PC-3 (cell line): ENCODE measurements at regions not wholly inside any gene's neighbourhood (a gene's known extent, or its start where the extent isn't known, plus 50 kb on each side); places are given as distances from the start of the nearest gene placed in this dataset.

ENCODE experiments used
- ATAC-seq: fragments of 200-7000 bp; cut with Tn5 transposase; 2 replicates; pipeline ENCODE4 v1.9.1; 2020; ENCODE audit warnings: mild to moderate bottlenecking, moderate library complexity
- BruUV-seq: library from RNA; stranded (reverse); fragments of 400-500 nt; replicated peaks from 2 replicates; lab custom pipeline; 2021; lab: Mats Ljungman, UMichigan
- CTCF ChIA-PET: fragments of 300-600 bp; sonication (Branson Sonifier 250); formaldehyde crosslinking; loops from one replicate; lab custom pipeline; 2022; ENCODE audit warnings: antibody characterized with exemption; lab: Charles Lee
- POLR2A ChIA-PET: fragments of 300-600 bp; sonication (Branson Sonifier 250); formaldehyde crosslinking; loops from one replicate; lab custom pipeline; 2022; ENCODE audit warnings: antibody characterized with exemption; ENCODE audit not compliant: unreplicated experiment; lab: Charles Lee
- DNase-seq: peaks from one replicate; pipeline ENCODE4 v3.0.0-alpha.2; 2015
- H2AFZ ChIP-seq: fragments of 300-600 bp; sonication (generic); 2 replicates; pipeline ENCODE4 v1.6.0; 2016; ENCODE audit warnings: antibody characterized with exemption, low read length
- H3F3A ChIP-seq: fragments of 300-600 bp; sonication (generic); one replicate; pipeline ENCODE4 v1.6.0; 2017; ENCODE audit warnings: antibody characterized with exemption, low read length, control low read depth, mild to moderate bottlenecking; ENCODE audit not compliant: unreplicated experiment
- H3K27ac ChIP-seq: fragments of 300-600 bp; sonication (generic); 2 replicates; pipeline ENCODE4 v1.5.1; 2016; ENCODE audit warnings: mild to moderate bottlenecking, low read length
- H3K27me3 ChIP-seq: fragments of 300-600 bp; sonication (generic); 2 replicates; pipeline ENCODE4 v1.6.1; 2016; ENCODE audit warnings: low read length, mixed read lengths
- H3K36me3 ChIP-seq: fragments of 300-600 bp; sonication (generic); 2 replicates; pipeline ENCODE4 v1.6.1; 2016; ENCODE audit warnings: low read depth, mixed run types, low read length, mixed read lengths
- H3K4me1 ChIP-seq: fragments of 300-600 bp; sonication (generic); 2 replicates; pipeline ENCODE4 v1.5.1; 2016; ENCODE audit warnings: low read length; ENCODE audit not compliant: insufficient read depth
- H3K4me2 ChIP-seq: fragments of 300-600 bp; sonication (generic); 2 replicates; pipeline ENCODE4 v1.6.0; 2016; ENCODE audit warnings: low read length
- H3K4me3 ChIP-seq: fragments of 300-600 bp; sonication (generic); 2 replicates; pipeline ENCODE4 v1.5.1; 2016; ENCODE audit warnings: mild to moderate bottlenecking, low read length, mixed read lengths
- H3K79me2 ChIP-seq: fragments of 300-600 bp; sonication (generic); 2 replicates; pipeline ENCODE4 v1.6.1; 2017; ENCODE audit warnings: low read length, mixed read lengths
- H3K9ac ChIP-seq: fragments of 300-600 bp; sonication (generic); 2 replicates; pipeline ENCODE4 v1.6.0; 2016; ENCODE audit warnings: mild to moderate bottlenecking, low read length
- H3K9me2 ChIP-seq: fragments of 300-600 bp; sonication (generic); replicated peaks from 2 replicates; pipeline ENCODE4 v1.6.1; 2016; ENCODE audit warnings: mixed run types, low read length, mixed read lengths
- H3K9me3 ChIP-seq: fragments of 300-600 bp; sonication (generic); 2 replicates; pipeline ENCODE4 v1.6.1; 2016; ENCODE audit warnings: low read length, mixed read lengths
- H4K20me1 ChIP-seq: fragments of 300-600 bp; sonication (generic); 2 replicates; pipeline ENCODE4 v1.6.1; 2016; ENCODE audit warnings: low read length, mixed read lengths
- EZH2 ChIP-seq: fragments of 300-600 bp; sonication (generic); IDR thresholded peaks from one replicate; pipeline ENCODE4 v1.6.1; 2017; ENCODE audit warnings: antibody characterized with exemption, mild to moderate bottlenecking, low read length; ENCODE audit not compliant: unreplicated experiment
- EZH2phosphoT487 ChIP-seq: fragments of 300-600 bp; sonication (generic); IDR thresholded peaks from 2 replicates; pipeline ENCODE4 v1.6.1; 2018; ENCODE audit warnings: mild to moderate bottlenecking, antibody characterized with exemption, low read length, borderline replicate concordance
- intact Hi-C: fragments of 100-400 bp; cut with micrococcal nuclease; formaldehyde crosslinking; loops from 2 replicates; pipeline ENCODE4 v1.9.0; 2023
- TF ChIP-seq, protein P1 (sequence below): fragments of 300-600 bp; sonication (generic); conservative IDR thresholded peaks from 2 replicates; pipeline ENCODE4 v1.5.1; 2017; ENCODE audit warnings: antibody characterized with exemption, low read depth, mild to moderate bottlenecking, low read length

DNA sequence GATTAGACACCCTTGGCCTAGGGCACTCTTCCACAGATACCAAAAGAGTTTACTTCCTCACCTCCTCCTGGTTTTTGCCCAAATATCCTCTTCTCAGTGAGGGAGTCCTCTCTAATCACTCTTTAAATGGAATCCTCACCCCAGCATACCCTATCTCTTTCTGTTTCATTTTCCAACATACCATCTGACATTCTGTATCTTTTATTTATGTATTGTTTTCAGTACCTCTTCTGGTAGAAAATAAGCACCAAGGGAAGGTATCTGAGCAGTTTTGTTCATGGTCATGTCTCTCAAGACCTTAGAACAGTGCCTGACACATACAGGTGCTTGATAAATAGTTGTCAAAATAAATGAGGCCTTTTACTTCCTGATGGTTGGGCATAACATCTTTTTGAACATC is 55.1 kb downstream of the KIAA0408 start:
- intact Hi-C loops = no loop called here
- no peak overlapping the region for H2AFZ ChIP-seq
- H3K79me2 ChIP-seq = no peaks in the 10 kb centered on the region
- ChIA-PET CTCF (no interaction called here), POLR2A (no interaction called here)
- ATAC-seq = no peak
- H3K36me3 ChIP-seq = no peaks in the 10 kb centered on the region
- no peaks in the 10 kb centered on the region for H3F3A ChIP-seq
- TF ChIP-seq EZH2 (no peak), EZH2phosphoT487 (no peak)
- TF ChIP-seq, protein P1, sequence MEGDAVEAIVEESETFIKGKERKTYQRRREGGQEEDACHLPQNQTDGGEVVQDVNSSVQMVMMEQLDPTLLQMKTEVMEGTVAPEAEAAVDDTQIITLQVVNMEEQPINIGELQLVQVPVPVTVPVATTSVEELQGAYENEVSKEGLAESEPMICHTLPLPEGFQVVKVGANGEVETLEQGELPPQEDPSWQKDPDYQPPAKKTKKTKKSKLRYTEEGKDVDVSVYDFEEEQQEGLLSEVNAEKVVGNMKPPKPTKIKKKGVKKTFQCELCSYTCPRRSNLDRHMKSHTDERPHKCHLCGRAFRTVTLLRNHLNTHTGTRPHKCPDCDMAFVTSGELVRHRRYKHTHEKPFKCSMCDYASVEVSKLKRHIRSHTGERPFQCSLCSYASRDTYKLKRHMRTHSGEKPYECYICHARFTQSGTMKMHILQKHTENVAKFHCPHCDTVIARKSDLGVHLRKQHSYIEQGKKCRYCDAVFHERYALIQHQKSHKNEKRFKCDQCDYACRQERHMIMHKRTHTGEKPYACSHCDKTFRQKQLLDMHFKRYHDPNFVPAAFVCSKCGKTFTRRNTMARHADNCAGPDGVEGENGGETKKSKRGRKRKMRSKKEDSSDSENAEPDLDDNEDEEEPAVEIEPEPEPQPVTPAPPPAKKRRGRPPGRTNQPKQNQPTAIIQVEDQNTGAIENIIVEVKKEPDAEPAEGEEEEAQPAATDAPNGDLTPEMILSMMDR = no peak
- H3K4me2 ChIP-seq = no peak overlapping the region
- no peak overlapping the region for H3K27ac ChIP-seq
- H3K27me3 ChIP-seq = no peaks in the 10 kb centered on the region
- no peaks in the 10 kb centered on the region for H3K9me3 ChIP-seq
- H3K9me2 ChIP-seq = no peaks in the 10 kb centered on the region
- H3K9ac ChIP-seq = no peak overlapping the region
- H3K4me3 ChIP-seq = no peak overlapping the region
- no peaks in the 10 kb centered on the region for H3K4me1 ChIP-seq
- no peak for DNase-seq
- no TSS peak for BruUV-seq
- H4K20me1 ChIP-seq = no peaks in the 10 kb centered on the region

DNA sequence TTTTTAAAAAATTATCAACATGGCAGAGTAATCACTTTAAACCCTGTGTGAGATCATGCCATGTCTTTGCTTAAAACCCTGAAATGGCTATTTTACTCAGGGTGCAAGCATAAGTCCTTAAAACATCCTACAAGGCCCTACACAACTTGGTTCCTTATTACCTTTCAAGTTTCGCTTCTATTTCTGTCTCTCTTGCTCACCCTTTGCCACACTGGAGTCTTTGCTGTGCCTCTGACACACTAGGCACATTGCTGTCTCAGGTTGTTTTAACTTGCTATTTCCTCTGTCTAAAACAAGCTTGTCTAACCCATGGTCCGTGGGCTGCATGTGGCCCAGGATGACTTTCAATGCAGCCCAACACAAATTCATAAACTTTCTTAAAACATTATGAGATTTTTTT is 55.6 kb downstream of the KIAA0408 start:
- Histone ChIP-seq H2AFZ (no peak overlapping the region), H4K20me1 (no peaks in the 10 kb centered on the region), H3K9ac (no peak overlapping the region), H3K4me3 (no peak overlapping the region), H3K36me3 (no peaks in the 10 kb centered on the region), H3K9me2 (no peaks in the 10 kb centered on the region), H3K4me1 (no peaks in the 10 kb centered on the region), H3K9me3 (no peaks in the 10 kb centered on the region), H3F3A (no peaks in the 10 kb centered on the region), H3K4me2 (no peak overlapping the region), H3K27ac (no peak overlapping the region), H3K79me2 (no peaks in the 10 kb centered on the region), H3K27me3 (no peaks in the 10 kb centered on the region)
- intact Hi-C loops = no loop called here
- TF ChIP-seq, protein P1 = no peak
- TF ChIP-seq EZH2phosphoT487 (no peak), EZH2 (no peak)
- CTCF ChIA-PET = no interaction called here
- ATAC-seq = no peak
- no peak for DNase-seq
- BruUV-seq = no TSS peak
- POLR2A ChIA-PET = no interaction called here

DNA sequence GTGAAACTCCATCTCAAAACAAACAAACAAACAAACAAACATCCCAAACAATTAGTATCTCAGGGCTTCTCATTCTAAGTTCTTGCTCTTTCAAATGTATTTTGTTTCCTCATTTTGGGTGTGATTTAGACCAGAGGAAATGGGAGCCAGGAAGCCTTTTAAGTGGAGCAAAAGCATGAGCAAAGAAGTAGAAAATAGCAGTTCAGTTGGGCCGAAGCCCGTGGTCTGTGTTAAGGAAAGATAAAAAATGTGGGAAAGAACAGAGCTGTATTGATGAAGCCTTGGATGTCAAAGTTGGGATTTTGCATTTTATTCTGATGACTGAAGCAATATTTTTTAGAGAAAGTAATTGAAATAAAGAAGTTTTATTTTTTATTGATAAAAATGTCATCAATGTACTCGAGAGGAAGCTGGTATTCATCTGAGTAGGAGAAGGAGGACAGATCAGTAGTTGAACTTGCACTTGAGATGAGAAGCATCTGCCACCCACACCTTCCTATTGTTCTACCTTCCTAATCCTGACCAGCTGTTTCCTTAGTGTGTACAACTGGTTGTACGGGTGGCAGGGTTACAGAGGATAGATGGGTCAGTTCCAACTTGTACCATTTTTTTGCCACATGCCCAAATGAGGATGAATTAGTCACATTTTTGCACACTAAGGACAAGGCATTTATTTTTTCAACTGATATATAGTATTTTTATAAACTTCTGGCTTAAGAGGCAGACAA is 56.1 kb downstream of the KIAA0408 start:
- no peaks in the 10 kb centered on the region for H3F3A ChIP-seq
- no peaks in the 10 kb centered on the region for H3K79me2 ChIP-seq
- no peaks in the 10 kb centered on the region for H3K9me2 ChIP-seq
- ATAC-seq (no peak), DNase-seq (no peak)
- no peak overlapping the region for H3K9ac ChIP-seq
- H3K36me3 ChIP-seq = no peaks in the 10 kb centered on the region
- H2AFZ ChIP-seq = no peak overlapping the region
- CTCF ChIA-PET = no interaction called here
- no peaks in the 10 kb centered on the region for H3K9me3 ChIP-seq
- H3K4me1 ChIP-seq = no peaks in the 10 kb centered on the region
- POLR2A ChIA-PET = no interaction called here
- TF ChIP-seq, protein P1 = no peak
- no peak for TF ChIP-seq EZH2phosphoT487
- TF ChIP-seq EZH2 = no peak
- no TSS peak for BruUV-seq
- no peak overlapping the region for H3K4me3 ChIP-seq
- no peak overlapping the region for H3K4me2 ChIP-seq
- H3K27me3 ChIP-seq = no peaks in the 10 kb centered on the region
- H3K27ac ChIP-seq = no peak overlapping the region
- no peaks in the 10 kb centered on the region for H4K20me1 ChIP-seq
- intact Hi-C loops = no loop called here
